T-cell (primary cell): ENCODE measurements at regions not wholly inside any gene's neighbourhood (a gene's known extent, or its start where the extent isn't known, plus 50 kb on each side); places are given as distances from the start of the nearest gene placed in this dataset.

Experiments used
- ATAC-seq, 4 experiments: fragments of 200-7000 bp in 3 of 4; fragments of 150-1000 bp in 1 of 4; cut with Tn5 transposase; replicated peaks in 1 of 4; 1 replicate in 3 of 4; 2 replicates in 1 of 4; pipeline ENCODE4 v1.10.0; 2021; ENCODE audit warnings: moderate library complexity in 3 of 4, mild to moderate bottlenecking in 2 of 4, moderate number of reproducible peaks in 1 of 4
- CTCF ChIA-PET, 2 donors: fragments of 300-600 bp; sonication (Branson Sonifier 250); formaldehyde crosslinking; loops; one replicate each; lab custom pipeline; 2022; ENCODE audit warnings: antibody characterized with exemption in 2 of 2; lab: Charles Lee
- POLR2A ChIA-PET, 2 donors: fragments of 300-600 bp; sonication (Branson Sonifier 250); formaldehyde crosslinking; loops; one replicate each; lab custom pipeline; 2022; ENCODE audit warnings: antibody characterized with exemption in 2 of 2; lab: Charles Lee
- DNase-seq, 35 experiments: peaks; one replicate each; pipeline versions ENCODE4 v3.0.0 to v3.0.0-alpha.2; 2013 to 2023
- H3K27ac ChIP-seq: one replicate; pipeline ENCODE4 v1.5.1; 2013; ENCODE audit warnings: low read length
- H3K27me3 ChIP-seq, 2 experiments: replicated peaks in 1 of 2; 1 replicate in 1 of 2; 2 replicates in 1 of 2; pipeline versions ENCODE4 v1.6.1 to v1.7.0; 2013; ENCODE audit warnings: low read length in 1 of 2, mixed read lengths in 1 of 2; ENCODE audit not compliant: control insufficient read depth in 2 of 2, insufficient read depth in 2 of 2; ENCODE audit errors: extremely low read depth in 1 of 2
- H3K36me3 ChIP-seq, 2 donors: 1 replicate in 1 of 2; 2 replicates in 1 of 2; pipeline versions ENCODE4 v1.6.1 to v1.7.0; 2013; ENCODE audit warnings: low read length in 1 of 2; ENCODE audit not compliant: control insufficient read depth in 2 of 2, insufficient read depth in 1 of 2; ENCODE audit errors: extremely low read depth in 1 of 2
- H3K4me1 ChIP-seq, 2 experiments: 1 replicate in 1 of 2; 2 replicates in 1 of 2; pipeline versions ENCODE4 v1.6.1 to v1.7.0; 2013; ENCODE audit warnings: low read length in 2 of 2, mixed read lengths in 1 of 2; ENCODE audit not compliant: insufficient read depth in 2 of 2, control insufficient read depth in 1 of 2; ENCODE audit errors: extremely low read depth in 1 of 2
- H3K4me3 ChIP-seq, 2 donors: 1 replicate in 1 of 2; 2 replicates in 1 of 2; pipeline versions ENCODE4 v1.5.1 to v1.7.0; 2013; ENCODE audit warnings: mild to moderate bottlenecking in 2 of 2, low read length in 1 of 2, moderate library complexity in 1 of 2; ENCODE audit not compliant: control insufficient read depth in 1 of 2; ENCODE audit errors: extremely low read depth in 1 of 2
- H3K9me3 ChIP-seq: 2 replicates; pipeline ENCODE4 v1.7.0; 2013
- H3K27ac Mint-ChIP-seq, 2 donors: one replicate each; pipeline ENCODE4 v1.8.0; 2020 to 2021; ENCODE audit warnings: mild to moderate bottlenecking in 2 of 2, mixed read lengths in 2 of 2
- H3K27me3 Mint-ChIP-seq, 2 donors: one replicate each; pipeline ENCODE4 v1.8.0; 2021 to 2022; ENCODE audit warnings: mixed read lengths in 2 of 2
- H3K36me3 Mint-ChIP-seq: one replicate; pipeline ENCODE4 v1.8.0; 2021; ENCODE audit warnings: mixed read lengths
- H3K4me1 Mint-ChIP-seq, 3 donors: one replicate each; pipeline ENCODE4 v1.8.0; 2020 to 2022; ENCODE audit warnings: mixed read lengths in 3 of 3, mild to moderate bottlenecking in 1 of 3
- H3K4me3 Mint-ChIP-seq, 3 donors: one replicate each; pipeline ENCODE4 v1.8.0; 2020 to 2022; ENCODE audit warnings: mild to moderate bottlenecking in 3 of 3, mixed read lengths in 3 of 3, moderate library complexity in 3 of 3
- H3K9me3 Mint-ChIP-seq, 3 donors: one replicate each; pipeline ENCODE4 v1.8.0; 2020 to 2022; ENCODE audit warnings: mixed read lengths in 3 of 3
- WGBS: methylation state at CpG from one replicate; pipeline ENCODE4 v1.1.5; 2013; ENCODE audit warnings: missing lambda C conversion rate; ENCODE audit not compliant: insufficient coverage; 5-methylcytosine and 5-hydroxymethylcytosine counted together

- CTCF ChIA-PET: no interaction called here
- H3K27ac Mint-ChIP-seq: no peak overlapping the region
- H3K4me3 Mint-ChIP-seq: no peak overlapping the region
- H3K4me3 ChIP-seq: no peak overlapping the region
- H3K4me1 ChIP-seq: no peaks in the 10 kb centered on the region
- no peaks in the 10 kb centered on the region for H3K36me3 ChIP-seq
- H3K9me3 Mint-ChIP-seq: peaks cover 0 to 24% (median 2%) of the 10 kb centered on the region in 3 donors
- no peaks in the 10 kb centered on the region for H3K36me3 Mint-ChIP-seq
- DNase-seq (no peak), ATAC-seq (no peak)
- POLR2A ChIA-PET: no interaction called here
- no peaks in the 10 kb centered on the region for H3K27me3 ChIP-seq
- H3K4me1 Mint-ChIP-seq: no peaks in the 10 kb centered on the region
- no peaks in the 10 kb centered on the region for H3K9me3 ChIP-seq
- WGBS: no CpG with 5 or more reads among the region's 3 CpGs
- peaks cover 0 to 9% of the 10 kb centered on the region in 2 donors for H3K27me3 Mint-ChIP-seq
- no peak overlapping the region for H3K27ac ChIP-seq
These were observed 345.4 kb upstream of the EEF2KMT start for GRCh38 chr16:5442986-5443385.

- no peaks in the 10 kb centered on the region for H3K36me3 Mint-ChIP-seq
- 63% methylated on average over 2 of the region's 3 CpGs for WGBS
- no peaks in the 10 kb centered on the region for H3K36me3 ChIP-seq
These were observed 344.5 kb upstream of the EEF2KMT start for GRCh38 chr16:5442054-5442453.

GRCh38 chr16:5438591-5438990 is 341.0 kb upstream of the EEF2KMT start:
- no peaks in the 10 kb centered on the region for H3K36me3 ChIP-seq
- H3K4me3 Mint-ChIP-seq: no peak overlapping the region
- 83% methylated on average over 3 of the region's 7 CpGs for WGBS

More at GRCh38 chr16:5442054-5442453, 344.5 kb upstream of the EEF2KMT start:
- Histone ChIP-seq H3K4me3 (no peak overlapping the region), H3K9me3 (no peaks in the 10 kb centered on the region), H3K4me1 (no peaks in the 10 kb centered on the region), H3K27me3 (no peaks in the 10 kb centered on the region), H3K27ac (no peak overlapping the region)
- H3K27me3 Mint-ChIP-seq: peaks cover 0 to 9% of the 10 kb centered on the region in 2 donors
- peaks cover 0 to 24% (median 2%) of the 10 kb centered on the region in 3 donors for H3K9me3 Mint-ChIP-seq
- no peak for DNase-seq
- ChIA-PET POLR2A (no interaction called here), CTCF (no interaction called here)
- no peak for ATAC-seq
- no peak overlapping the region for H3K27ac Mint-ChIP-seq
- no peak overlapping the region for H3K4me3 Mint-ChIP-seq
- H3K4me1 Mint-ChIP-seq: no peaks in the 10 kb centered on the region

GRCh38 chr16:5433587-5433986 is 336.0 kb upstream of the EEF2KMT start:
- 78% methylated on average over 6 of the region's 10 CpGs for WGBS
- H3K27me3 ChIP-seq: peaks cover 0 to 4% of the 10 kb centered on the region in 2 experiments
- Mint-ChIP-seq H3K36me3 (no peaks in the 10 kb centered on the region), H3K4me3 (no peak overlapping the region), H3K27me3 (peaks cover 2 to 7% of the 10 kb centered on the region in 2 donors), H3K27ac (no peak overlapping the region), H3K4me1 (no peaks in the 10 kb centered on the region), H3K9me3 (no peaks in the 10 kb centered on the region)
- ATAC-seq (no peak), DNase-seq (no peak)
- no peaks in the 10 kb centered on the region for H3K36me3 ChIP-seq
- CTCF ChIA-PET: no interaction called here
- no peak overlapping the region for H3K4me3 ChIP-seq
- POLR2A ChIA-PET: no interaction called here
- no peaks in the 10 kb centered on the region for H3K4me1 ChIP-seq
- H3K9me3 ChIP-seq: no peaks in the 10 kb centered on the region
- H3K27ac ChIP-seq: no peak overlapping the region

More at GRCh38 chr16:5438591-5438990, 341.0 kb upstream of the EEF2KMT start:
- CTCF ChIA-PET: no interaction called here
- Histone ChIP-seq H3K9me3 (no peaks in the 10 kb centered on the region), H3K4me3 (no peak overlapping the region), H3K27ac (no peak overlapping the region), H3K27me3 (no peaks in the 10 kb centered on the region), H3K4me1 (no peaks in the 10 kb centered on the region)
- no peak for DNase-seq
- POLR2A ChIA-PET: no interaction called here
- peaks cover 0 to 21% (median 2%) of the 10 kb centered on the region in 3 donors for H3K9me3 Mint-ChIP-seq
- ATAC-seq: no peak
- H3K4me1 Mint-ChIP-seq: no peaks in the 10 kb centered on the region
- H3K36me3 Mint-ChIP-seq: no peaks in the 10 kb centered on the region
- H3K27ac Mint-ChIP-seq: no peak overlapping the region
- peaks cover 2 to 9% of the 10 kb centered on the region in 2 donors for H3K27me3 Mint-ChIP-seq

GRCh38 chr16:5432166-5432565 is 334.6 kb upstream of the EEF2KMT start:
- Mint-ChIP-seq H3K4me1 (no peaks in the 10 kb centered on the region), H3K27me3 (peaks cover 4 to 7% of the 10 kb centered on the region in 2 donors), H3K9me3 (no peaks in the 10 kb centered on the region), H3K36me3 (no peaks in the 10 kb centered on the region), H3K4me3 (no peak overlapping the region), H3K27ac (no peak overlapping the region)
- DNase-seq (no peak), ATAC-seq (no peak)
- no peaks in the 10 kb centered on the region for H3K36me3 ChIP-seq
- no peaks in the 10 kb centered on the region for H3K9me3 ChIP-seq
- no peak overlapping the region for H3K27ac ChIP-seq
- ChIA-PET CTCF (no interaction called here), POLR2A (no interaction called here)
- WGBS: 89% methylated on average over 4 of the region's 15 CpGs
- no peaks in the 10 kb centered on the region for H3K4me1 ChIP-seq
- H3K4me3 ChIP-seq: no peak overlapping the region
- H3K27me3 ChIP-seq: peaks cover 0 to 4% of the 10 kb centered on the region in 2 experiments

- H3K4me3 ChIP-seq: no peak overlapping the region
These were observed 333.0 kb upstream of the EEF2KMT start for GRCh38 chr16:5430598-5430997.

GRCh38 chr16:5428932-5429331 is 331.3 kb upstream of the EEF2KMT start:
- ATAC-seq (no peak), DNase-seq (no peak)
- Mint-ChIP-seq H3K9me3 (no peaks in the 10 kb centered on the region), H3K27ac (no peak overlapping the region), H3K4me3 (no peak overlapping the region), H3K4me1 (no peaks in the 10 kb centered on the region), H3K27me3 (peaks cover 7 to 10% of the 10 kb centered on the region in 2 donors), H3K36me3 (no peaks in the 10 kb centered on the region)
- H3K4me3 ChIP-seq: no peak overlapping the region
- no peak overlapping the region for H3K27ac ChIP-seq
- no peaks in the 10 kb centered on the region for H3K9me3 ChIP-seq
- CTCF ChIA-PET: no interaction called here
- H3K36me3 ChIP-seq: no peaks in the 10 kb centered on the region
- peaks cover 0 to 7% of the 10 kb centered on the region in 2 experiments for H3K27me3 ChIP-seq
- 36% methylated on average over 2 of the region's 7 CpGs for WGBS
- POLR2A ChIA-PET: no interaction called here
- H3K4me1 ChIP-seq: no peaks in the 10 kb centered on the region

More at GRCh38 chr16:5430598-5430997, 333.0 kb upstream of the EEF2KMT start:
- DNase-seq (no peak), ATAC-seq (no peak)
- H3K9me3 Mint-ChIP-seq: no peaks in the 10 kb centered on the region
- Histone ChIP-seq H3K4me1 (no peaks in the 10 kb centered on the region), H3K9me3 (no peaks in the 10 kb centered on the region), H3K36me3 (no peaks in the 10 kb centered on the region), H3K27me3 (peaks cover 0 to 7% of the 10 kb centered on the region in 2 experiments), H3K27ac (no peak overlapping the region)
- no CpG with 5 or more reads among the region's 3 CpGs for WGBS
- no peaks in the 10 kb centered on the region for H3K4me1 Mint-ChIP-seq
- CTCF ChIA-PET: no interaction called here
- POLR2A ChIA-PET: no interaction called here
- H3K27ac Mint-ChIP-seq: no peak overlapping the region
- H3K27me3 Mint-ChIP-seq: peaks cover 6 to 7% of the 10 kb centered on the region in 2 donors
- H3K4me3 Mint-ChIP-seq: no peak overlapping the region
- H3K36me3 Mint-ChIP-seq: no peaks in the 10 kb centered on the region
